ENCODE measurements at regions not wholly inside any gene's neighbourhood (a gene's known extent, or its start where the extent isn't known, plus 50 kb on each side); places are given as distances from the start of the nearest gene placed in this dataset.
"Not testable (repeated sequence)": the region's sequence is repeated elsewhere in the genome, so short reads cannot be mapped to it uniquely, and the experiment has no call there.

GRCh38 chr1:199031170-199031569 lies 392.3 kb downstream of the PTPRC start:
- TF ChIP-seq CTCF (IDR thresholded peaks at IDR 0.05; ENCODE audit: low read length); EZH2 (IDR thresholded peaks at IDR 0.05; ENCODE audit: borderline replicate concordance, low read length): not testable (repeated sequence)

Measured in OCI-LY1 (cell line).